ENCODE measurements at regions not wholly inside any gene's neighbourhood (a gene's known extent, or its start where the extent isn't known, plus 50 kb on each side); places are given as distances from the start of the nearest gene placed in this dataset.

DNA sequence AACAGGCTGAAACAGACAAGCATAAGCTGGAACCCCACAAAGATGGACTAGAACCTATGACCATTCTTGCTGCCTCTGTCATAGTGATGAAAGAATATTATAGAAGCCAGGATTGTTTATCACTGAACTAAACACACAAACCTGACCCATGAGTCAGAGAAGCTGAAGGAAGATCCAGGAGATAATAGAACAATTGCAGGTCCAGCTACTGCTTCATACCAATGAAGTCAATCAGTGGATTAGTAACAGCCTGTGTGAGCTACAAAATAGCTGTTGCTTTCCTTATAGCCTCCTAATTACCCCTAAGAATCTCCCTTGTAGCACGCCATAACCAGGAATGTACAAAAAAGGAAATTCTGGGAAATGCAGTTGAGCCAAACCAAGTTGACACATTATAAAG lies 459.9 kb upstream of the ZNF462 start:
- no peak overlapping the region for H3K4me3 ChIP-seq
- H3K27ac ChIP-seq, result no peak overlapping the region
- ATAC-seq, result no peak
- H3K4me1 ChIP-seq, result no peaks in the 10 kb centered on the region
- TF ChIP-seq POLR2A (IDR thresholded peaks at IDR 0.05), result no peak
- TF ChIP-seq, protein P1, sequence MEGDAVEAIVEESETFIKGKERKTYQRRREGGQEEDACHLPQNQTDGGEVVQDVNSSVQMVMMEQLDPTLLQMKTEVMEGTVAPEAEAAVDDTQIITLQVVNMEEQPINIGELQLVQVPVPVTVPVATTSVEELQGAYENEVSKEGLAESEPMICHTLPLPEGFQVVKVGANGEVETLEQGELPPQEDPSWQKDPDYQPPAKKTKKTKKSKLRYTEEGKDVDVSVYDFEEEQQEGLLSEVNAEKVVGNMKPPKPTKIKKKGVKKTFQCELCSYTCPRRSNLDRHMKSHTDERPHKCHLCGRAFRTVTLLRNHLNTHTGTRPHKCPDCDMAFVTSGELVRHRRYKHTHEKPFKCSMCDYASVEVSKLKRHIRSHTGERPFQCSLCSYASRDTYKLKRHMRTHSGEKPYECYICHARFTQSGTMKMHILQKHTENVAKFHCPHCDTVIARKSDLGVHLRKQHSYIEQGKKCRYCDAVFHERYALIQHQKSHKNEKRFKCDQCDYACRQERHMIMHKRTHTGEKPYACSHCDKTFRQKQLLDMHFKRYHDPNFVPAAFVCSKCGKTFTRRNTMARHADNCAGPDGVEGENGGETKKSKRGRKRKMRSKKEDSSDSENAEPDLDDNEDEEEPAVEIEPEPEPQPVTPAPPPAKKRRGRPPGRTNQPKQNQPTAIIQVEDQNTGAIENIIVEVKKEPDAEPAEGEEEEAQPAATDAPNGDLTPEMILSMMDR (IDR thresholded peaks at IDR 0.05), result no peak
- DNase-seq, result no peak
- no peaks in the 10 kb centered on the region for H3K36me3 ChIP-seq
- WGBS, 4 donors, result 88 to 95% (median 91%) methylated on average over 1 of the region's 1 CpG
- H3K27me3 ChIP-seq, result no peaks in the 10 kb centered on the region
- intact Hi-C loops (cut with DNase I), result no loop called here
- H3K9me3 ChIP-seq, result no peaks in the 10 kb centered on the region

DNA sequence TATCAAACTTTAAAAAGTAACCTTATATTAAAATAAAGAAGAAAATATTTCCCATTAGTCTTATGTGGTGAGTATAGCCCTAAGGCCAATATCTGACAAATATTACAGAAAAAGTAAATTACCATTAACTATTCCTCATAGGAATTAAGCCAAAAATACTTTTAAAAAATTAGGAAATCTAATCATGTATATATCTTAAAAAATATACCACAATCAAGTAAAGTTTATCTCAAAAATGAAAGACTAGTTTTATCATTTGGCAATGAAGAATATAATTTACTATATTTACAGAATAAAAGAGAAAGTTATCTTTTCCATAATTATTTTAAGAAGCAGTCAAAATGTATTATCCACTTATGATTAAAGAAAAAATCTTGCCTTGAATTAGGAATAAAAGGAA lies 458.8 kb upstream of the ZNF462 start:
- H3K4me3 ChIP-seq, result no peak overlapping the region
- no peaks in the 10 kb centered on the region for H3K9me3 ChIP-seq
- H3K27me3 ChIP-seq, result no peaks in the 10 kb centered on the region
- H3K27ac ChIP-seq, result no peak overlapping the region
- intact Hi-C loops (cut with DNase I), result no loop called here
- DNase-seq (no peak), ATAC-seq (no peak)
- no peak for TF ChIP-seq POLR2A (IDR thresholded peaks at IDR 0.05)
- TF ChIP-seq, protein P1 (IDR thresholded peaks at IDR 0.05), result no peak
- no peaks in the 10 kb centered on the region for H3K36me3 ChIP-seq
- H3K4me1 ChIP-seq, result no peaks in the 10 kb centered on the region

DNA sequence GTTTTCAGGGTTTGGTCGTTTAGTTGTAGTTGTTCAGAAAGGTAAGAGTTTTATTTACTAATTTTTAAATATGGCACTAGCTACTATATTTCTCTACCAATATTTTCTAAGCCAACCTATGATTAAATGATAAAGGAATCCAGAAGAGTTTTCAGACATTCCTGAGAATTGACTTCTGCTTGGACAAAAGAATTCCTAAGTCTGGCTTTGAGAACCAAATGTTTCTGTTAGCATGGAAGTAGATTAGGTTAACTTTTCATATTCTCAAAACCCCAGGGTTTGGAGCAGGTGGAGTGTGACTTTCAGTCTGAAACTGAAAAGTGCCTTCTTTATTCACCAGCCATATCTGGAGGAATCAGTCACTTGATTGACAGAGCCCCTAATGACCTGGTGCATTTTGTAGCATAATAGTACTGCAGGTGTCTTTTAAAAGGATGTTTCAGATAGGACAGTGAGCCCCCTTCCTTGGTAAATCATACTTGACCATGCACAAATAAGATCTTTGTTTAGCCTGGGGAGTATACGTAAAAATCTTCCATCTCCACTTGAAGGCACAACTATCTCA lies 457.0 kb upstream of the ZNF462 start:
- DNase-seq (no peak), ATAC-seq (no peak)
- Histone ChIP-seq H3K9me3 (no peaks in the 10 kb centered on the region), H3K27me3 (no peaks in the 10 kb centered on the region), H3K36me3 (no peaks in the 10 kb centered on the region), H3K27ac (no peak overlapping the region), H3K4me1 (no peaks in the 10 kb centered on the region), H3K4me3 (no peak overlapping the region)
- intact Hi-C loops (cut with DNase I), result no loop called here
- no peak for TF ChIP-seq POLR2A (IDR thresholded peaks at IDR 0.05)
- TF ChIP-seq, protein P1 (IDR thresholded peaks at IDR 0.05), result no peak
- WGBS, 4 donors, result 75 to 79% (median 77%) methylated on average over 2 of the region's 2 CpGs

DNA sequence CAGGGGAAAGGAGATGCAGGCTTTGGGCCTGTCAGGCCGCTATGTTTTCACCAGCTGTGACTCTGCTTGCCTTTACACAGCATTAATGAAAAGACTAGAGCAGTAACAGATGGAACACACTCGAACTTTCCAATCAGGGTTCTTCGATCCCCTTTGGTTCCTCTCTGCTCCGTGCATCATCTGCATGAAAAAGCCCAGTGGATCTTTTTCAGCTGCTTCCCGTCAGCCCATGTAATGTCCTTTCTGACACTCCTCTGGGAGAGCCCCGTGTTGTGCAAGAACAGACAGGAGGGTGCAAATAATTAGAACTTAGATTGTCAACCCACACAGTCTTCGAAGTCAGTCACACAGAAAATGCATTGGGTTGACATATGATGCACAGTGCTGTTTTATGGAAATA lies 448.9 kb upstream of the ZNF462 start:
- Histone ChIP-seq H3K4me3 (no peak overlapping the region), H3K36me3 (no peaks in the 10 kb centered on the region), H3K4me1 (peaks cover 0 to 6% (median 0%) of the 10 kb centered on the region in 12 donors), H3K9me3 (no peaks in the 10 kb centered on the region), H3K27ac (no peak overlapping the region), H3K27me3 (no peaks in the 10 kb centered on the region)
- TF ChIP-seq, protein P1 (IDR thresholded peaks at IDR 0.05), result no peak
- TF ChIP-seq POLR2A (IDR thresholded peaks at IDR 0.05), result no peak
- ATAC-seq (no peak), DNase-seq (no peak)
- intact Hi-C loops (cut with DNase I), result no loop called here
- 70 to 79% (median 75%) methylated on average over 7 of the region's 7 CpGs for WGBS, 4 donors

Measured in heart left ventricle (tissue), 16 donors.